GM23338 (cell line): ENCODE measurements at regions not wholly inside any gene's neighbourhood (a gene's known extent, or its start where the extent isn't known, plus 50 kb on each side); places are given as distances from the start of the nearest gene placed in this dataset.

Source experiments
- CREB1 ChIP-seq: fragments of 250-450 bp; sonication (Bioruptor Pico); IDR thresholded peaks from 2 replicates; pipeline ENCODE4 v1.5.0; 2020; ENCODE audit warnings: low read depth, mild to moderate bottlenecking, moderate library complexity
- CTCF ChIP-seq, 2 experiments: fragments of 200-600 bp in 1 of 2; sonication (generic) in 1 of 2; conservative IDR thresholded peaks; 2 replicates each; pipeline versions ENCODE4 v1.5.1 to v1.6.1; 2016 to 2017; ENCODE audit warnings: antibody characterized with exemption in 2 of 2, low read depth in 2 of 2, mild to moderate bottlenecking in 2 of 2, moderate library complexity in 1 of 2
- EZH2 ChIP-seq: fragments of 200-600 bp; sonication (generic); IDR thresholded peaks from one replicate; pipeline ENCODE4 v1.8.0; 2017; ENCODE audit warnings: antibody characterized with exemption, mild to moderate bottlenecking, low read depth; ENCODE audit not compliant: unreplicated experiment
- JUNB ChIP-seq: IDR thresholded peaks from one replicate; pipeline ENCODE4 v1.6.1; 2016; ENCODE audit warnings: antibody characterized with exemption; ENCODE audit not compliant: unreplicated experiment
- NANOG ChIP-seq: IDR thresholded peaks from 2 replicates; pipeline ENCODE4 v1.6.1; 2016; ENCODE audit warnings: antibody characterized with exemption, borderline replicate concordance
- POLR2AphosphoS5 ChIP-seq: IDR thresholded peaks from 2 replicates; pipeline ENCODE4 v1.6.1; 2016; ENCODE audit warnings: antibody characterized with exemption, low read depth
- STAT1 ChIP-seq: IDR thresholded peaks from one replicate; pipeline ENCODE4 v1.6.1; 2016; ENCODE audit warnings: antibody characterized with exemption; ENCODE audit not compliant: unreplicated experiment
- ZNF331 ChIP-seq: fragments of 250-450 bp; sonication (Bioruptor Pico); IDR thresholded peaks from 2 replicates; pipeline ENCODE4 v1.5.0; 2020; ENCODE audit warnings: low read depth, mild to moderate bottlenecking, moderate library complexity
- TF ChIP-seq, protein P1 (sequence below): fragments of 250-450 bp; sonication (Bioruptor Pico); IDR thresholded peaks from 2 replicates; pipeline ENCODE4 v1.5.0; 2020; ENCODE audit warnings: mild to moderate bottlenecking, moderate library complexity

- TF ChIP-seq, protein P1, sequence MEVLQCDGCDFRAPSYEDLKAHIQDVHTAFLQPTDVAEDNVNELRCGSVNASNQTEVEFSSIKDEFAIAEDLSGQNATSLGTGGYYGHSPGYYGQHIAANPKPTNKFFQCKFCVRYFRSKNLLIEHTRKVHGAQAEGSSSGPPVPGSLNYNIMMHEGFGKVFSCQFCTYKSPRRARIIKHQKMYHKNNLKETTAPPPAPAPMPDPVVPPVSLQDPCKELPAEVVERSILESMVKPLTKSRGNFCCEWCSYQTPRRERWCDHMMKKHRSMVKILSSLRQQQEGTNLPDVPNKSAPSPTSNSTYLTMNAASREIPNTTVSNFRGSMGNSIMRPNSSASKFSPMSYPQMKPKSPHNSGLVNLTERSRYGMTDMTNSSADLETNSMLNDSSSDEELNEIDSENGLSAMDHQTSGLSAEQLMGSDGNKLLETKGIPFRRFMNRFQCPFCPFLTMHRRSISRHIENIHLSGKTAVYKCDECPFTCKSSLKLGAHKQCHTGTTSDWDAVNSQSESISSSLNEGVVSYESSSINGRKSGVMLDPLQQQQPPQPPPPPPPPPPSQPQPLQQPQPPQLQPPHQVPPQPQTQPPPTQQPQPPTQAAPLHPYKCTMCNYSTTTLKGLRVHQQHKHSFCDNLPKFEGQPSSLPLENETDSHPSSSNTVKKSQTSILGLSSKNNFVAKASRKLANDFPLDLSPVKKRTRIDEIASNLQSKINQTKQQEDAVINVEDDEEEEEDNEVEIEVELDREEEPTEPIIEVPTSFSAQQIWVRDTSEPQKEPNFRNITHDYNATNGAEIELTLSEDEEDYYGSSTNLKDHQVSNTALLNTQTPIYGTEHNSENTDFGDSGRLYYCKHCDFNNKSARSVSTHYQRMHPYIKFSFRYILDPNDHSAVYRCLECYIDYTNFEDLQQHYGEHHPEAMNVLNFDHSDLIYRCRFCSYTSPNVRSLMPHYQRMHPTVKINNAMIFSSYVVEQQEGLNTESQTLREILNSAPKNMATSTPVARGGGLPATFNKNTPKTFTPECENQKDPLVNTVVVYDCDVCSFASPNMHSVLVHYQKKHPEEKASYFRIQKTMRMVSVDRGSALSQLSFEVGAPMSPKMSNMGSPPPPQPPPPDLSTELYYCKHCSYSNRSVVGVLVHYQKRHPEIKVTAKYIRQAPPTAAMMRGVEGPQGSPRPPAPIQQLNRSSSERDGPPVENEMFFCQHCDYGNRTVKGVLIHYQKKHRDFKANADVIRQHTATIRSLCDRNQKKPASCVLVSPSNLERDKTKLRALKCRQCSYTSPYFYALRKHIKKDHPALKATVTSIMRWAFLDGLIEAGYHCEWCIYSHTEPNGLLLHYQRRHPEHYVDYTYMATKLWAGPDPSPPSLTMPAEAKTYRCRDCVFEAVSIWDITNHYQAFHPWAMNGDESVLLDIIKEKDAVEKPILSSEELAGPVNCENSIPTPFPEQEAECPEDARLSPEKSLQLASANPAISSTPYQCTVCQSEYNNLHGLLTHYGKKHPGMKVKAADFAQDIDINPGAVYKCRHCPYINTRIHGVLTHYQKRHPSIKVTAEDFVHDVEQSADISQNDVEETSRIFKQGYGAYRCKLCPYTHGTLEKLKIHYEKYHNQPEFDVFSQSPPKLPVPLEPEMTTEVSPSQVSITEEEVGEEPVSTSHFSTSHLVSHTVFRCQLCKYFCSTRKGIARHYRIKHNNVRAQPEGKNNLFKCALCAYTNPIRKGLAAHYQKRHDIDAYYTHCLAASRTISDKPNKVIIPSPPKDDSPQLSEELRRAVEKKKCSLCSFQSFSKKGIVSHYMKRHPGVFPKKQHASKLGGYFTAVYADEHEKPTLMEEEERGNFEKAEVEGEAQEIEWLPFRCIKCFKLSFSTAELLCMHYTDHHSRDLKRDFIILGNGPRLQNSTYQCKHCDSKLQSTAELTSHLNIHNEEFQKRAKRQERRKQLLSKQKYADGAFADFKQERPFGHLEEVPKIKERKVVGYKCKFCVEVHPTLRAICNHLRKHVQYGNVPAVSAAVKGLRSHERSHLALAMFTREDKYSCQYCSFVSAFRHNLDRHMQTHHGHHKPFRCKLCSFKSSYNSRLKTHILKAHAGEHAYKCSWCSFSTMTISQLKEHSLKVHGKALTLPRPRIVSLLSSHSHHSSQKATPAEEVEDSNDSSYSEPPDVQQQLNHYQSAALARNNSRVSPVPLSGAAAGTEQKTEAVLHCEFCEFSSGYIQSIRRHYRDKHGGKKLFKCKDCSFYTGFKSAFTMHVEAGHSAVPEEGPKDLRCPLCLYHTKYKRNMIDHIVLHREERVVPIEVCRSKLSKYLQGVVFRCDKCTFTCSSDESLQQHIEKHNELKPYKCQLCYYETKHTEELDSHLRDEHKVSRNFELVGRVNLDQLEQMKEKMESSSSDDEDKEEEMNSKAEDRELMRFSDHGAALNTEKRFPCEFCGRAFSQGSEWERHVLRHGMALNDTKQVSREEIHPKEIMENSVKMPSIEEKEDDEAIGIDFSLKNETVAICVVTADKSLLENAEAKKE = no peak
- no peak for TF ChIP-seq POLR2AphosphoS5
- no peak for TF ChIP-seq STAT1
- no peak for TF ChIP-seq NANOG
- no peak for TF ChIP-seq JUNB
- TF ChIP-seq CREB1 (CRISPR knock-in tag) = no peak
- no peak for TF ChIP-seq EZH2
- TF ChIP-seq CTCF (conservative IDR thresholded peaks at IDR 0.05; ENCODE audit: low read depth in 2 of 2) = no peak
- no peak for TF ChIP-seq ZNF331 (CRISPR knock-in tag)
These were observed 504.6 kb upstream of the B3GAT1 start (continued) for GRCh38 chr11:134916421-134917213.
